ENCODE measurements at regions not wholly inside any gene's neighbourhood (a gene's known extent, or its start where the extent isn't known, plus 50 kb on each side); places are given as distances from the start of the nearest gene placed in this dataset.

- Histone ChIP-seq H3K4me3 (replicated peaks in 1 of 3; ENCODE audit: insufficient read depth in 1 of 3, low read depth in 1 of 3, low read length in 3 of 3) (no peak overlapping the region), H3K27me3 (ENCODE audit: control insufficient read depth in 2 of 2, insufficient read depth in 2 of 2, low read length in 2 of 2) (no peaks in the 10 kb centered on the region), H3K9me3 (replicated peaks; ENCODE audit: control insufficient read depth, insufficient read depth, low read length) (no peaks in the 10 kb centered on the region), H3K4me1 (ENCODE audit: control insufficient read depth, extremely low read depth, insufficient read depth, low read length) (no peaks in the 10 kb centered on the region), H3K27ac (ENCODE audit: insufficient read depth, low read depth, low read length) (no peak overlapping the region), H2AFZ (ENCODE audit: low read depth, low read length) (no peak overlapping the region), H3K9me1 (replicated peaks; ENCODE audit: control insufficient read depth, extremely low read depth, insufficient read depth, low read length) (no peaks in the 10 kb centered on the region), H3K36me3 (ENCODE audit: control insufficient read depth in 2 of 2, extremely low read depth in 1 of 2, insufficient read depth in 2 of 2, low read length in 2 of 2) (no peaks in the 10 kb centered on the region), H3K9ac (replicated peaks; ENCODE audit: extremely low read depth, insufficient read depth, low read length) (no peak overlapping the region), H4K20me1 (replicated peaks; ENCODE audit: control insufficient read depth, extremely low read depth, insufficient read depth, low read length) (no peaks in the 10 kb centered on the region), H3K4me2 (ENCODE audit: insufficient read depth, low read length) (no peak overlapping the region), H3K79me2 (ENCODE audit: control insufficient read depth, insufficient read depth, low read length) (no peaks in the 10 kb centered on the region)
- BruUV-seq (replicated peaks): no TSS peak
- POLR2A ChIA-PET: no interaction called here
- intact Hi-C loops (cut with micrococcal nuclease) (no loop called here), dilution Hi-C loops (cut with MboI; ENCODE audit: extremely low pct_ligation_motif_present, low sequenced_read_pairs) (no loop called here)
- FAIRE-seq: no peak
- CTCF ChIA-PET: no interaction called here
- no peak for DNase-seq (ENCODE audit: low read depth, low spot score)
- TF ChIP-seq EZH2 (IDR thresholded peaks at IDR 0.05; ENCODE audit: borderline replicate concordance, low read depth, low read length, severe bottlenecking): no peak
- no peak for TF ChIP-seq JUN (IDR thresholded peaks at IDR 0.05; ENCODE audit: borderline replicate concordance, insufficient read depth, insufficient read length, low read depth)
- TF ChIP-seq POLR2AphosphoS5 (IDR thresholded peaks at IDR 0.05; ENCODE audit: insufficient read depth, low read depth, low read length): no peak
- TF ChIP-seq CTCF (IDR thresholded peaks at IDR 0.05; ENCODE audit: extremely low read depth in 1 of 2, insufficient read depth in 1 of 2, low read depth in 1 of 2, low read length in 2 of 2): no peak
- no peak for TF ChIP-seq MAX (IDR thresholded peaks at IDR 0.05; ENCODE audit: insufficient read depth, insufficient read length)
- TF ChIP-seq POLR2A (IDR thresholded peaks at IDR 0.05; ENCODE audit: low read depth, low read length): no peak
These were observed 1326.8 kb upstream of the TMEFF2 start for GRCh38 chr2:193521523-193521922.

All from endothelial cell of umbilical vein (primary cell).